ENCODE measurements at regions not wholly inside any gene's neighbourhood (a gene's known extent, or its start where the extent isn't known, plus 50 kb on each side); places are given as distances from the start of the nearest gene placed in this dataset.

- in situ Hi-C loops (cut with HindIII; ENCODE audit: low sequenced_read_pairs), result no loop called here
- no peak for TF ChIP-seq CTCF (IDR thresholded peaks at IDR 0.05; ENCODE audit: low read depth, low read length)
- DNase-seq (ENCODE audit: low read depth, low spot score), result peak; percentile 57
- H3K4me3 ChIP-seq (ENCODE audit: low read depth, low read length), result peak overlapping the region; percentile 53
Measured at GRCh38 chr4:24470666-24471485, 113.5 kb downstream of the DHX15 start.

GRCh38 chr4:24468071-24468470 is 116.3 kb downstream of the DHX15 start:
- TF ChIP-seq CTCF (IDR thresholded peaks at IDR 0.05; ENCODE audit: low read depth, low read length), result no peak

GRCh38 chr4:24464566-24464965 is 119.8 kb downstream of the DHX15 start:
- no peak for DNase-seq (ENCODE audit: low read depth, low spot score)
- no peak overlapping the region for H3K4me3 ChIP-seq (ENCODE audit: low read depth, low read length)
- TF ChIP-seq CTCF (IDR thresholded peaks at IDR 0.05; ENCODE audit: low read depth, low read length), result no peak
- in situ Hi-C loops (cut with HindIII; ENCODE audit: low sequenced_read_pairs), result no loop called here

More at GRCh38 chr4:24468071-24468470, 116.3 kb downstream of the DHX15 start:
- no peak overlapping the region for H3K4me3 ChIP-seq (ENCODE audit: low read depth, low read length)
- DNase-seq (ENCODE audit: low read depth, low spot score), result no peak
- in situ Hi-C loops (cut with HindIII; ENCODE audit: low sequenced_read_pairs), result no loop called here

GRCh38 chr4:24456431-24456830 is 127.9 kb downstream of the DHX15 start:
- no peak for DNase-seq (ENCODE audit: low read depth, low spot score)
- no peak for TF ChIP-seq CTCF (IDR thresholded peaks at IDR 0.05; ENCODE audit: low read depth, low read length)
- in situ Hi-C loops (cut with HindIII; ENCODE audit: low sequenced_read_pairs), result no loop called here
- no peak overlapping the region for H3K4me3 ChIP-seq (ENCODE audit: low read depth, low read length)

GRCh38 chr4:24453951-24454350 is 130.4 kb downstream of the DHX15 start:
- no peak overlapping the region for H3K4me3 ChIP-seq (ENCODE audit: low read depth, low read length)
- no peak for DNase-seq (ENCODE audit: low read depth, low spot score)
- TF ChIP-seq CTCF (IDR thresholded peaks at IDR 0.05; ENCODE audit: low read depth, low read length), result no peak
- in situ Hi-C loops (cut with HindIII; ENCODE audit: low sequenced_read_pairs), result no loop called here

- TF ChIP-seq CTCF (IDR thresholded peaks at IDR 0.05; ENCODE audit: low read depth, low read length), result no peak
- no peak for DNase-seq (ENCODE audit: low read depth, low spot score)
- H3K4me3 ChIP-seq (ENCODE audit: low read depth, low read length), result no peak overlapping the region
- in situ Hi-C loops (cut with HindIII; ENCODE audit: low sequenced_read_pairs), result no loop called here
Measured at GRCh38 chr4:24451870-24452269, 132.5 kb downstream of the DHX15 start.
